Fibroblast of the aortic adventitia (primary cell): ENCODE measurements at regions not wholly inside any gene's neighbourhood (a gene's known extent, or its start where the extent isn't known, plus 50 kb on each side); places are given as distances from the start of the nearest gene placed in this dataset.

Experiments
- DNase-seq: peaks from one replicate; pipeline ENCODE4 v3.0.0-alpha.2; 2010; ENCODE audit warnings: low read depth
- H3K4me3 ChIP-seq: 2 replicates; pipeline ENCODE4 v1.5.1; 2011; ENCODE audit warnings: low read depth, mild to moderate bottlenecking, control low read depth, low read length, moderate library complexity
- TF ChIP-seq, protein P1 (sequence below): IDR thresholded peaks from 2 replicates; pipeline ENCODE4 v1.5.1; 2011; ENCODE audit warnings: mild to moderate bottlenecking, low read length, control low read depth, inconsistent platforms; ENCODE audit not compliant: insufficient read depth

DNA sequence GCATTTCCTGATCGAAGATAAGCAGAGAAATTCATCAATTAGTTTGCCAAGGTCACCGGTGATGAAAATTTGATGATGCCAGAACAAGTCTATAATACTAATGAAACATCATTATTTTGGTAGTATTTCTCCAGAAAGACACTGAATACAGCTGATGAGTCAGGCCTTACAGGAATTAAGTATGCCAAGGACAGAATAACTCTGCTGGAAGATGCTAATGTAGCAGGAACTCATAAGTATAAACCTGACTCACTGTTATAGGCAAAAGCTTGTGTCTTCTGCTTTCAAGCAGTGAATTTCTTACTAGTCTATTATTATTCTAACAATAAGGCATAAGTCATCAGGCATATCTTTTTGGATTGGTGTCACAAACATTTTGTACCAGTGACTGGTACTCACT is 1825.1 kb upstream of the IGFBP7 start:
- DNase-seq, result no peak
- no peak overlapping the region for H3K4me3 ChIP-seq
- TF ChIP-seq, protein P1, sequence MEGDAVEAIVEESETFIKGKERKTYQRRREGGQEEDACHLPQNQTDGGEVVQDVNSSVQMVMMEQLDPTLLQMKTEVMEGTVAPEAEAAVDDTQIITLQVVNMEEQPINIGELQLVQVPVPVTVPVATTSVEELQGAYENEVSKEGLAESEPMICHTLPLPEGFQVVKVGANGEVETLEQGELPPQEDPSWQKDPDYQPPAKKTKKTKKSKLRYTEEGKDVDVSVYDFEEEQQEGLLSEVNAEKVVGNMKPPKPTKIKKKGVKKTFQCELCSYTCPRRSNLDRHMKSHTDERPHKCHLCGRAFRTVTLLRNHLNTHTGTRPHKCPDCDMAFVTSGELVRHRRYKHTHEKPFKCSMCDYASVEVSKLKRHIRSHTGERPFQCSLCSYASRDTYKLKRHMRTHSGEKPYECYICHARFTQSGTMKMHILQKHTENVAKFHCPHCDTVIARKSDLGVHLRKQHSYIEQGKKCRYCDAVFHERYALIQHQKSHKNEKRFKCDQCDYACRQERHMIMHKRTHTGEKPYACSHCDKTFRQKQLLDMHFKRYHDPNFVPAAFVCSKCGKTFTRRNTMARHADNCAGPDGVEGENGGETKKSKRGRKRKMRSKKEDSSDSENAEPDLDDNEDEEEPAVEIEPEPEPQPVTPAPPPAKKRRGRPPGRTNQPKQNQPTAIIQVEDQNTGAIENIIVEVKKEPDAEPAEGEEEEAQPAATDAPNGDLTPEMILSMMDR, result no peak

DNA sequence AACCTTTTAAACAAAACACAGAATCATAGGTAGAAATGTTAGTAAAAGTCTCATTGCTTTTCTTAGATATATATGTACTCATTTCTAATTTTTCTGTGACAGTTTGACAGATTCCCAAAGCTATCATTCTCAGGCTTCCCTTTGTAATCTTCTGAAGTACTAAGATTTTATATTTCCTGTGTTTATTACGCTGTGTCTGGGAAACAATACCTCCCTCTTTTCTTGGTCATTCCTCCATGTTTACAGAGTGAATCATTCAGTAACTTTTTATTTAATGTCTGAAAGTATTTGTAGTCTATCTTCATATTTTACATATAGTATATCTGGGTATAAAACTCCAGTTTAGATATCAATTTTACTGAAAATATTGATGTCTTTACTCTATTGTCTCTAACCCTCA is 1826.3 kb upstream of the IGFBP7 start:
- no peak overlapping the region for H3K4me3 ChIP-seq
- TF ChIP-seq, protein P1, result no peak
- no peak for DNase-seq

DNA sequence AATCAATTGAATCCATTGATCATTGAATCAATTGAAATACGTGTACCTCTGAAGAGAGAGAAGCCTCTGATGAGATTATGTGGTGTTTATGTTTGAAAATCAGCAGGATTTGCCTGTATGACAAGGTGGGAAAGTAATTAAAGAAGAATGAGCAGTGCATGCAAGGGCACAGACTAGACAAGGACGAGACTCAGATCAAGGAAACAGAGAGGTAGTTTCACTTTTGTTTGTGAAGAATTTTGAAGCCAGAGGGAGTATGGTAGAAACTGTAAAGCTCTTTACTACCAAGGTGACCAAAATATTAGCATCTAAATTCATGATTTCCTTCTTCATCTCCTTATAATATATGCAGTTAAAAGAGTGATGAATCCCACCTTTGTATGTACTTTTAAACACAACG is 1830.0 kb upstream of the IGFBP7 start:
- TF ChIP-seq, protein P1, result no peak

DNA sequence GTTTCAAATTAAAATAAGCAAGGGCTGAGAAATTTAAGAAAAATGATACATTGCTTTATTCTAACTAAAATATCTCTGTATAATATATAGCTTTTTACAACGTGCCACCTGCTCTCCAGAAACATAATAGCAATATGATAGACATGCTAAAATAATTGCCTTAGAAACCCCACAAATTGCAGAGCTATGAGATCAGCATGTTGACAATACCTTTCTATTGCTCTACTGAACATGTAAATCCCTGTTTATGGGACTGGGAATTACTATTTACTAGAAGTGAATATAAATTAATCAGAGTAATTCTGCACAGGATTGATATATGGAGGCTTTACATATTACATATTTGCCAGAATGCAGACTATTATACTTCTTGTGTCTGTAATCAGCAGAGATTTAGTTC is 1831.1 kb upstream of the IGFBP7 start:
- H3K4me3 ChIP-seq, result no peak overlapping the region
- TF ChIP-seq, protein P1, result no peak
- no peak for DNase-seq

More for the DNA sequence above, 1830.0 kb upstream of the IGFBP7 start:
- no peak overlapping the region for H3K4me3 ChIP-seq
- no peak for DNase-seq

DNA sequence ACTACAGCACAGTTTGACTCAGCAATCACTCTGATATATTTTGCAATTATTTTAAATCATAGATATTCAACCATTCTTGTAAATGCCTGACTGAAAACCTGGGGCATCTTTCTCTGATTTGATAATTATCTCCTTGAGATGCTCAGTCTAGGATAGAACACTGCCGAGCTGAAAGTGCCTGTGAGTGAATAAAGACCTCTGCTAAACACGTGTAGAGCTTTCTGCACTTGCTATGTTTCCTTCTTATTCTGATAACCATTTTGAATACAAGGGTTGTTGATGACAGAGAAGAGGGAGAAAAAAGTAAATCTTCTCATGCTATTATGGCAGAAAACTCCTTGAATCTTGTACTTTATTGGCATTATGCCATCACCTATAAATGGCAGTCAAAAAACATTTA is 1843.4 kb upstream of the IGFBP7 start:
- TF ChIP-seq, protein P1, result no peak

DNA sequence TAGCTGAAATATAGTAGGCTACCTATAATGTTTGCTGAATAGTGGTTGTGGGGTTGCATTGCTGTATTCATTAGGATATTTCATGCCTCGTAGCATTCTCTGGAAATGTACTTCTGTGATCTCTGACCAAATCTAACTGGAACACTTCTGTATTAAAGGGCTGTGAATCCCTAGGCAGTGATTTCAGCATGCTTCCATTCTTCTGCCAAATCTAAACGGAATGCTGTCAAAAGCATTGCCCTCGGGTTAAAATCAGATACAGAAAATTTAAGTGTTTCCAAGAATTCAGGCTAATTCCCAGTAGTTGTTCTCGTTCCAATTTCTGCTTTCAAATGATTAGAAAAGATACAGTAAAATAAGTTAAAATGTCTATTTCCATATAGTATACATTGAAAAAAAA is 1847.5 kb upstream of the IGFBP7 start:
- no peak for DNase-seq
- no peak overlapping the region for H3K4me3 ChIP-seq
- TF ChIP-seq, protein P1, result no peak

More for the DNA sequence above, 1843.4 kb upstream of the IGFBP7 start:
- H3K4me3 ChIP-seq, result no peak overlapping the region
- no peak for DNase-seq

DNA sequence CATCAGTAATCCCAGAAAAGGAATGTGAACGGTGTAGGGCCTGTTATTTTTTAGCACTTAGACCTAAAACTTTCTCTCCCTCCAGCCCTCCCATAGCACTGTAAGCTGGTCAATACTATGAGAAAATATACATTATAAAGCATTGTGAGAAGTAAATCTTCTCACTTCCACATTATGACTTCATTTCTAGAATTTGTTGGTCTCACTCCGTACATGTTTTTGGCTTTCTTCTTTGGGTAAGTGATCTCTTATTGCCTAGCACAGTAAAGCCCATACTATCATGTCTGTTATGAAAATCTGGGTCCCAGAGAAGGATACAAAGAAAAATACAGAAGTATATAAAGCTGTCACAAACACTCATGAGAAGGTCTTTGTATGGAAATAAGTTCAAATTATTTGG is 1851.1 kb upstream of the IGFBP7 start:
- TF ChIP-seq, protein P1, result no peak
- DNase-seq, result no peak
- H3K4me3 ChIP-seq, result no peak overlapping the region
